PC-9 (cell line): ENCODE measurements at regions not wholly inside any gene's neighbourhood (a gene's known extent, or its start where the extent isn't known, plus 50 kb on each side); places are given as distances from the start of the nearest gene placed in this dataset.
"Not testable (repeated sequence)": the region's sequence is repeated elsewhere in the genome, so short reads cannot be mapped to it uniquely, and the experiment has no call there.

Experiments
- BruUV-seq: library from RNA; stranded (reverse); fragments of 400-500 nt; replicated peaks from 2 replicates; lab custom pipeline; 2021; lab: Mats Ljungman, UMichigan
- CTCF ChIA-PET: fragments of 300-600 bp; sonication (Branson Sonifier 250); formaldehyde crosslinking; loops from one replicate; lab custom pipeline; 2022; ENCODE audit warnings: antibody characterized with exemption; lab: Charles Lee
- POLR2A ChIA-PET: fragments of 300-600 bp; sonication (Branson Sonifier 250); formaldehyde crosslinking; loops from one replicate; lab custom pipeline; 2022; ENCODE audit warnings: antibody characterized with exemption; ENCODE audit not compliant: unreplicated experiment; lab: Charles Lee
- DNase-seq, 2 experiments: peaks; one replicate each; pipeline versions ENCODE4 v3.0.0 to v3.0.0-alpha.2; 2015 to 2022; ENCODE audit warnings: mixed read lengths in 1 of 2
- H2AFZ ChIP-seq: fragments of 200-600 bp; sonication (generic); 2 replicates; pipeline ENCODE4 v1.8.1; 2017; ENCODE audit warnings: antibody characterized with exemption
- H3F3A ChIP-seq: fragments of 200-600 bp; sonication (generic); 2 replicates; pipeline ENCODE4 v1.8.1; 2017; ENCODE audit warnings: antibody characterized with exemption, mild to moderate bottlenecking, low read depth; ENCODE audit not compliant: insufficient read depth
- H3K27ac ChIP-seq: fragments of 200-600 bp; sonication (generic); 2 replicates; pipeline ENCODE4 v1.6.1; 2016; ENCODE audit warnings: mixed run types
- H3K27me3 ChIP-seq: fragments of 200-600 bp; sonication (generic); 2 replicates; pipeline ENCODE4 v1.6.1; 2016; ENCODE audit warnings: low read depth, mixed run types; ENCODE audit not compliant: insufficient read depth
- H3K36me3 ChIP-seq: fragments of 200-600 bp; sonication (generic); 2 replicates; pipeline ENCODE4 v1.6.1; 2016; ENCODE audit warnings: low read depth, mixed run types
- H3K4me1 ChIP-seq: fragments of 200-600 bp; sonication (generic); replicated peaks from 2 replicates; pipeline ENCODE4 v1.6.1; 2016; ENCODE audit warnings: mixed run types; ENCODE audit not compliant: insufficient read depth
- H3K4me2 ChIP-seq: fragments of 200-600 bp; sonication (generic); 2 replicates; pipeline ENCODE4 v1.6.1; 2017; ENCODE audit warnings: mixed run types
- H3K4me3 ChIP-seq: fragments of 200-600 bp; sonication (generic); 2 replicates; pipeline ENCODE4 v1.6.1; 2016; ENCODE audit warnings: mixed run types
- H3K79me2 ChIP-seq: fragments of 200-600 bp; sonication (generic); 2 replicates; pipeline ENCODE4 v1.6.1; 2017; ENCODE audit warnings: low read depth, mixed run types
- H3K9me2 ChIP-seq: fragments of 200-600 bp; sonication (generic); 2 replicates; pipeline ENCODE4 v1.8.1; 2017; ENCODE audit warnings: mild to moderate bottlenecking; ENCODE audit not compliant: insufficient read depth
- H3K9me3 ChIP-seq: fragments of 200-600 bp; sonication (generic); 2 replicates; pipeline ENCODE4 v1.8.1; 2016; ENCODE audit warnings: low read depth; ENCODE audit not compliant: insufficient read depth
- H4K20me1 ChIP-seq: fragments of 200-600 bp; sonication (generic); 2 replicates; pipeline ENCODE4 v1.8.1; 2017; ENCODE audit not compliant: insufficient read depth
- CTCF ChIP-seq: fragments of 200-600 bp; sonication (generic); conservative IDR thresholded peaks from 2 replicates; pipeline ENCODE4 v1.6.1; 2017; ENCODE audit warnings: mixed run types, antibody characterized with exemption, mild to moderate bottlenecking, moderate library complexity
- EZH2 ChIP-seq: fragments of 200-600 bp; sonication (generic); IDR thresholded peaks from 2 replicates; pipeline ENCODE4 v1.8.0; 2017; ENCODE audit warnings: antibody characterized with exemption, low read depth
- intact Hi-C: fragments of 100-400 bp; cut with micrococcal nuclease; formaldehyde crosslinking; loops from one replicate; pipeline ENCODE4 v1.10.0; 2022; ENCODE audit not compliant: unreplicated experiment

GRCh38 chr9:100739666-100740065 is 161.8 kb downstream of the CAVIN4 start:
- Histone ChIP-seq H3K27me3 (no peaks in the 10 kb centered on the region), H3K4me2 (peak overlapping the region; percentile 27; the same call in 1 of the 2 replicates), H4K20me1 (no peaks in the 10 kb centered on the region), H3K4me3 (no peak overlapping the region), H3K9me2 (no peaks in the 10 kb centered on the region), H2AFZ (0 out of 2 replicates have a peak overlapping the region, but pooled peaks have one; percentile 42), H3K9me3 (no peaks in the 10 kb centered on the region), H3F3A (no peaks in the 10 kb centered on the region), H3K36me3 (no peaks in the 10 kb centered on the region), H3K4me1 (0 out of 2 replicates have a peak, but pooled peaks cover 8% of the 10 kb centered on the region), H3K27ac (no peak overlapping the region), H3K79me2 (no peaks in the 10 kb centered on the region)
- ChIA-PET POLR2A (no interaction called here), CTCF (no interaction called here)
- TF ChIP-seq EZH2 (no peak), CTCF (no peak)
- intact Hi-C loops, result no loop called here
- no TSS peak for BruUV-seq
- peak; percentile 29 to 54 for DNase-seq

GRCh38 chr9:100748930-100749329 is 171.1 kb downstream of the CAVIN4 start:
- BruUV-seq, H2AFZ ChIP-seq, intact Hi-C loops, DNase-seq, H3K9me3 ChIP-seq, H3K4me1 ChIP-seq, H3F3A ChIP-seq, POLR2A ChIA-PET, H3K36me3 ChIP-seq, H4K20me1 ChIP-seq, H3K4me3 ChIP-seq, H3K27me3 ChIP-seq, H3K79me2 ChIP-seq, CTCF ChIA-PET, H3K9me2 ChIP-seq, H3K27ac ChIP-seq: not testable (repeated sequence)
- H3K4me2 ChIP-seq, result peak overlapping the region; percentile 36; the same call in 1 of the 2 replicates

- Histone ChIP-seq H3F3A (no peaks in the 10 kb centered on the region), H3K27ac (no peak overlapping the region), H3K9me2 (no peaks in the 10 kb centered on the region; the same call in 1 of the 2 replicates), H3K4me2 (no peak overlapping the region), H3K4me3 (no peak overlapping the region), H3K79me2 (no peaks in the 10 kb centered on the region), H3K36me3 (no peaks in the 10 kb centered on the region), H3K9me3 (no peaks in the 10 kb centered on the region), H2AFZ (no peak overlapping the region), H4K20me1 (no peaks in the 10 kb centered on the region), H3K4me1 (no peaks in the 10 kb centered on the region), H3K27me3 (no peaks in the 10 kb centered on the region)
- POLR2A ChIA-PET, result no interaction called here
- CTCF ChIA-PET, result no interaction called here
- DNase-seq, result no peak
- intact Hi-C loops, result no loop called here
- BruUV-seq, result no TSS peak
- no peak for TF ChIP-seq EZH2
- no peak for TF ChIP-seq CTCF
Measured at GRCh38 chr9:100756217-100756616, 178.3 kb downstream of the CAVIN4 start.

GRCh38 chr9:100759215-100759614 is 181.3 kb downstream of the CAVIN4 start:
- ChIA-PET POLR2A (interaction anchor here (0.6 kb wide), 1 partner anchor 1835 kb away, joined by 4 read pairs; no protein-coding TSS in a partner anchor), CTCF (no interaction called here)
- H3K4me2 ChIP-seq, result no peak overlapping the region
- no peaks in the 10 kb centered on the region for H3K9me3 ChIP-seq
- intact Hi-C loops, result no loop called here
- no peak overlapping the region for H2AFZ ChIP-seq
- no peaks in the 10 kb centered on the region for H3K4me1 ChIP-seq
- no peaks in the 10 kb centered on the region for H3F3A ChIP-seq
- no peaks in the 10 kb centered on the region; the same call in 1 of the 2 replicates for H3K9me2 ChIP-seq
- H3K27ac ChIP-seq, result no peak overlapping the region
- no peak overlapping the region for H3K4me3 ChIP-seq
- no TSS peak for BruUV-seq
- no peaks in the 10 kb centered on the region for H3K79me2 ChIP-seq
- TF ChIP-seq EZH2 (no peak), CTCF (no peak)
- H4K20me1 ChIP-seq, result no peaks in the 10 kb centered on the region
- no peaks in the 10 kb centered on the region for H3K27me3 ChIP-seq
- DNase-seq, result no peak
- no peaks in the 10 kb centered on the region for H3K36me3 ChIP-seq
